ENCODE measurements at regions not wholly inside any gene's neighbourhood (a gene's known extent, or its start where the extent isn't known, plus 50 kb on each side); places are given as distances from the start of the nearest gene placed in this dataset.

DNA sequence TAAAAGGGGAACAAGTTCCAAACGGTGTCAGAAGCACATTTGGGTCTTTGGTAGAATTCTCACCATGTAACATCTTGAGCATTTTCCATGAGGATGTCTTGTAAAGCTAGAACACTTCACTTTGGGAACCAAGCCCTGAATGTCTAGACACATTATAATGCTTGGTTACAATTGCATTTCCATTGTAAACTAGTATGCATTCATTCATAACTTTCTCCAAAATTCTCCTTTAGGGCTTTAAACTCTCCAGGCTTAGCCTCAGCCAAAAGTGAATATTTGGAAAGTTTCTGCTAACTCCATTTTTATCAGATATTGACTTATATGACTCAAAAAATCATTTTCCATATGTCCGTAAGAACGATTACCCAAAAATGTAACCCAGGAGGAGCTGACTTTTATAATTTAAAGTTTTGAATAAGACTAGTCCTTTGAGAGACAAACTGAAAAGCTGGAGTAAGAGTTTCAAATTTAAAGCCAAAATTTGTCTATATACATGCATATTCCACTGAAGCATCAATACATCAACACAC, 1170.4 kb downstream of the EFNB2 start:
- no peak for DNase-seq
- ATAC-seq, result no peak
- intact Hi-C loops (cut with DNase I), result no loop called here

DNA sequence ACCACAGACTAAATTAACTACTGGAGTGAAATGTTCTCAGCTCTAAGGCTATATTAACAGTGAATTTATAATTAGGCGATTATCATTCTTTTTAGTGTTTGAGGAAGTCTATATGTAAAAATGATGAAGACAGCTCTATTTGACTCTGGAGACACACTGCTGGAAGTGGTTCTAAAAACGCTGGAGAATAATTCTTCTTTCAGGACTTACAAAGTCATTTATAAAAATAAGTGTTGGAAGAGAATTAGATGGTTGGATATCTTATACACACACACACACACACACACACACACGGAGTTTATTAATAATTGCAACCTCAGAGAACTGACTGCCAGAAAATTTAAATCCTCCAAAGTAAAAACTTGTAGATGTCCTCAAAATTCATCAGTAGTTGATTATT, 1171.3 kb downstream of the EFNB2 start:
- no peak for DNase-seq
- ATAC-seq, result no peak
- intact Hi-C loops (cut with DNase I), result no loop called here

DNA sequence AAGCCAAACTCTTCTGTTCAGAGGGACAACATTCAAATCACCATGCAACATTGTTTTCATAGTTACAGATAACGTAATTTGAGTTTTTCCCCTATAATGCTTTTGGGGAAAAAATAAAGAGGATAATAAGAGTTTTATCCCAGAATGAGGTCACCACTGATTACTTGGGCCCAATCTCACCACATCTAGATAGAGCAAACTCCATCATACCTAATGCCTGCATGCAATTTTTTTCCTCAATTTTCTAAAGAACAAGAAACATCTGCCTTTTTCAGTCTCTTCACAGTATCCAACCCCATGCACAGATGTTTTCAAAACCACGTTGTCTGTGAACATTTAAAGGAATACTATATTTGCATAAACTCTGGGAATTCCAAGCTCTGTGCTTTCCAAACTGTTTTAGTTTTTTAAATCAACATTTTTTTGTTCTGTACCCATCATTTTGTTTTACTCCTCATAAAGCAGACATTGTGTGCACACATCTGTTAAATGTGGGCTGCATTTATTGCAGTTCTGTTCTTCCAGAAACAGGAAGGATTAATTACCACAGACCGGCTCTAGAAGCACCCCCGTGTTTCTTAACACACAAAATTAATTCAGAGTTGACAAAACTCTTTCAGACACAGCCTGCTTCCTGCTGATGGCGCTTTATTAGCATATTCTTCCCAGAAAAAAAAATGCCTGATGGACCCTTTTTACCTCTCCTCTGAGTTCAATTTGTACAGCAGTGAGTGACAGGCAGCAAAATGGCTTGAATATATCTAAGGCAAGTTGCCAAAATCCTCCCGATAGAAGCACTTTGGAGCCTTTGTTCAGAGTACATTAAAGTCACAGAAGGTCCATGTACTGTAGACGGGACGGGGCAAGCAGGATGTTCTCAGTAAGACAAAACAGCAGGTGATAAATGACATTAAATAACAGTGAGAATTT, 1171.9 kb downstream of the EFNB2 start:
- DNase-seq (no peak), ATAC-seq (no peak)
- intact Hi-C loops (cut with DNase I), result no loop called here

GRCh38 chr13:105353654-105354053, 1181.8 kb downstream of the EFNB2 start:
- intact Hi-C loops (cut with DNase I), result no loop called here
- DNase-seq (no peak), ATAC-seq (no peak)

- ATAC-seq (no peak), DNase-seq (no peak)
- intact Hi-C loops (cut with DNase I), result no loop called here
These were observed 1186.3 kb downstream of the EFNB2 start for GRCh38 chr13:105349082-105349723.

DNA sequence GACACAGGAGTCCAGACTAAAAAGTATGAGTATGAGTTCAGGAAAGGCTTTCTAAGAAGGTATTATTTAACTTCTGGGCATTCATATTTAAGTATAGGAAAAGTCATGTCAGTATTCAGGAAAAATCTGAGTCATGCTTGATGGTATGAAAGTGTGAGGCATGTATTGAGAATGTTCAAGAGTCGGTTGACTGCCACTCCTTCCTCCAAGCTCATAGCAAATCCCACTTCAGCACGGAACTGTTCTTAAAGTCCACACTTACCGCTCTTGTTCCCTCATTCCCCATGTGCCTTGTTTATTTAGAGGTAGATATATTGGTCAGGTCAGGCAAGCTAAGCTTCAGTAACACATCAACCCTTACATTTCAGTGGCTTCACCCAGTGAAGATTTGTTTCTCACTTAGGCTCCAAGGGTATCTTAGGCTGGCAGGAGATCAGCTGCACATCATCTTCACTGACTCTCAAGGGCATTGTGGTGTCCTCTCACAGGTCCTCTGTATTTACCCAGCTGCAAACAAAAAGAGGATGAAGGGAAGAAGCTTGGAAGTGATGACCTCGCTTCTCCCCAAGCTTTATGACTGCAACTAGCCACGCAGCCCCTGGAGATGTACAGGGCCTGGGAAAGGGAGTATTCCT, 1189.2 kb downstream of the EFNB2 start:
- intact Hi-C loops (cut with DNase I), result no loop called here
- DNase-seq (no peak), ATAC-seq (no peak)

- no peak for ATAC-seq
- intact Hi-C loops (cut with DNase I), result no loop called here
These were observed 1189.7 kb downstream of the EFNB2 start for GRCh38 chr13:105345730-105346129.

GRCh38 chr13:105345131-105345530, 1190.3 kb downstream of the EFNB2 start:
- DNase-seq (no peak), ATAC-seq (no peak)
- intact Hi-C loops (cut with DNase I), result no loop called here

More at GRCh38 chr13:105345730-105346129, 1189.7 kb downstream of the EFNB2 start:
- DNase-seq, result no peak

DNA sequence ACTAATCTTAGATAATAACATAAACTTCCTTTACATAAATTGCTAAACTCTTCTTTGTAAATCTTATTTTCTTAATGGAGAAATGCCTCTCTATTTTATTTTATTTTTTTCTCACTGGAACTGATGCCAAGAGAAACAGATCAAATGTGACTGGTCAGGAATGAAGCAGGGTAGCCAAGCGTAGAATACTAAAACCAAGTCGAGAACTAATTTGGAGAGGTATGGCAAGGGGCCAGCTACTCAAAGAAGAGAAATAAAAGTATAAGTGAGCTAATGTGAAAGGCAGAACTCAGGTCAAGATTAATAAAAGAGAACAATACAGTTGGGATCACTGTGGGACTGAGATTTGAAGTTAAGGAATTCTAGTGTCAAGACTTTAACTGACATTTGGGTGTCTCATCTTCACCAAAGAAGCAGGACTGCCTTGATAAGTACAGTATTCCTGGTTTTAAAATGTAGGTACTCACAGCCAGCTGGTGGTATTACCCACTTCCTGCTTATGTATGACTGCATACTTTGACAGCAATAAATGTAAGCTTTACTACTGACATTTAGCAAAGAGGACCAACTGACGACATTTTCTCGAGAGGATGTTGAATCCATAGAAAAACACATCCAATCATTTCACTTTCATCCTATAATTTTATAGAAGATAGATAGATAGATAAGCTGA, 1192.2 kb downstream of the EFNB2 start:
- no peak for DNase-seq
- intact Hi-C loops (cut with DNase I), result no loop called here
- no peak for ATAC-seq

DNA sequence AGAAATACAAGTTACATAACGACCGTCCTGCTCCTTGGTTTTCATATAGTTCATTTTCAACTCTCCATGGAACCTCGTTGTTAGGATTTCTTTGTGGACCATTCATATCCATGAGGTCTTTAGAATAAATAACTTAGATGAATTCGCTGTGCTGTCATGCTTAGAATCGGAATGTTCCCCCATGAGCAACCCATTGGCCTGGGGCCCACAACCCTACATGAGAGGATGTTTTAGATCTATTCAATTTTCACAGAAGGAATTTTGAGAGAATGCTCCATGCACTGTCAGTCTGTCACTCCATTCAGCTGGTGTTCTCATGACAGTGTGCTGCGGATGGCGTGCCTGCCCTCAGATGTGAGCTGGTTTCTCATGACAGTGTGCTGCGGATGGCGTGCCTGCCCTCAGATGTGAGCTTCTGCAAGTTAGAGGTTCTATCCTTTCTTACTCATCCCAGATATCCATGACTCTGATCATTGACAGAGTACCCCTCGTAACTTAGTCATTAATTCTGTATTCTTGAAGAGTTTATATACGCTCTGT, 1193.1 kb downstream of the EFNB2 start:
- intact Hi-C loops (cut with DNase I), result no loop called here
- DNase-seq (no peak), ATAC-seq (no peak)

GRCh38 chr13:105341758-105342157, 1193.7 kb downstream of the EFNB2 start:
- intact Hi-C loops (cut with DNase I), result no loop called here
- ATAC-seq (no peak), DNase-seq (no peak)

- ATAC-seq (no peak), DNase-seq (no peak)
- intact Hi-C loops (cut with DNase I), result no loop called here
These were observed 1194.2 kb downstream of the EFNB2 start for GRCh38 chr13:105341256-105341655.

DNA sequence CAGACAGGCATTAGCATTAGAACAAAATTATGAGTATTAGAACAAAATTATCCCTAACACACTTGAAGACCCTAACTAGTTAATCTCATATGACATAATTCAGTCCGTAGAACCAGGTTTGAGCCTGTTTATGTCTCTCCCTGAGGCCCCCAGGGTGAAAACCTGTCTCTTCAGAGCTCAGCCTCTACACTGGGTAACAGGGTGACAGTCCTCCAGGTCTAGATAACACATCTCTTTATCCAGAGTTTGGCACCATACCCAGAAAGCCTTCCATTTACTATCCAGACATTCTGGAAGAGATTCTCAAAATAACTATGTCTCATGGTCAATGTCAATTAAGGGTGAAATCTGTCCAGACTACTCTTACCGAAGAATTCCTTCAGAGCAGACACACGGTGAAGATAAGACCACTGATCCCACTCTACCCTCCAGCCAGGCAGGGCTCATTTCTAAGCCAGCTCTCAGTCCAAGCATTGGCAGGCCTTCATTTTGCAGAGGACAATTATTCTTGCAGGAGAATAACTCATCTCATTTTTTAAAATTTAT, 1195.3 kb downstream of the EFNB2 start:
- intact Hi-C loops (cut with DNase I), result no loop called here
- ATAC-seq, result no peak
- DNase-seq, result no peak

- ATAC-seq, result no peak
- intact Hi-C loops (cut with DNase I), result no loop called here
- no peak for DNase-seq
These were observed 1196.7 kb downstream of the EFNB2 start for GRCh38 chr13:105338773-105339172.

- ATAC-seq, result no peak
- DNase-seq, result no peak
- intact Hi-C loops (cut with DNase I), result no loop called here
These were observed 1197.5 kb downstream of the EFNB2 start for GRCh38 chr13:105338006-105338405.

DNA sequence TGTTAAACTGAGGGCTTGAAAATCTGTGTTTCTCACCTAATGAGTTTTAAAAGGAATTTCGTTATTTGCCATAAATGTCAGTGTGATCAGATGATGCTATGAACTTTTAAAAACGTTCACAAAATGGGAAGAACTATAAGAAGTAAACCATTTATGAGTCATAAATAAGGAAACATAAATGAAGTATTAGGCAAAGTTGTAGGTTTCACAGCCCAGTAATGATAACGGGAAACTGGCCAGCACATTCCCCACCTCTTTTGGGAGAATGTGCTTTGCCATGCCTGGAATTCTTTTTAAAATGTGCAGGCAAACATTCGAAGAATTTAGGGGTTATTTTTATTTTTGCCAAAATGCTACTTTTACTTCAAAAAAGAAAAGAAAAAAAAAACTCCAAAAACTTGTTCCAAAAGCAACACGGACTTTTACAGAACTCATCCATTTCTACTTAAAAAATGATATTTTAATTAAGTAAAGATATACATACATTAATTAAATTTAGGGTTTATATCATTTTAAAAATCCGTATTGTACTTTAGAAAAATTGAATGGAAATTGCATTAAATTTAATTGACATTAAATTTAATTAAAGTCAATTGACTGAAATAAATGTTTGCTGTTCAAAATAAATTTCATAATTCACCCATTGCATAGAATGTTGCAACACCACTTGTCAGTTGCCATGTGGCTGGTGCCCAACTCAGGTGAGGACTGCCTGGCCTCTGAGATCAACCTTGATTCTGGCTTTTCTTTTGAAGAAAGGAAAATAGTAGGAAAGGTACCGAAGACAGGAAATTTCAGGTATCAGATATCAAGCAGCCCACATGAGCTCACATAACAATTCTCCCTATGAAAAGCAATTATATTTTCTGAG, 1198.5 kb downstream of the EFNB2 start:
- DNase-seq, result no peak
- ATAC-seq, result no peak
- intact Hi-C loops (cut with DNase I), result no loop called here

DNA sequence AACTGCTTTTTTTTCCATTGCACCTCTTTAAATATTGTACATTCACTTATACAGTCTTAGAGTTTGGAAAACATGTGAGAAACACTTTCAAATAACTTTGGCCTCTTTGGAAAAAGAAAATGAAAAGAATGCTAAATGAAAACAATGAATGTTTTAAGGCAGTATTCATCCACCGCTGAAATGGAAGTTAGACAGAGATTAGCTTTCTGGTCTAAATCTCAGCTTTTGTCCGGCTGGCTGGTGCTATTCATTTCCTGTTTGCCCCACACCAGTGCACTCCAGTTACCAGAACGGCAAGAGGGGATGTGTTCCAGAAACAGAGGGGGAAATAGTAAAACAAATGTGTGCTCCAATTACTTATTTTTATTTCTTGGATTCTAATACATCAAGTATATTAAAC, 1201.3 kb downstream of the EFNB2 start:
- DNase-seq, result no peak
- intact Hi-C loops (cut with DNase I), result no loop called here
- no peak for ATAC-seq

- intact Hi-C loops (cut with DNase I), result no loop called here
- DNase-seq, result no peak
- ATAC-seq, result no peak
These were observed 1202.0 kb downstream of the EFNB2 start for GRCh38 chr13:105333416-105333815.

Data from left cardiac atrium (tissue), 4 donors.